SK-N-SH (cell line): ENCODE measurements at regions not wholly inside any gene's neighbourhood (a gene's known extent, or its start where the extent isn't known, plus 50 kb on each side); places are given as distances from the start of the nearest gene placed in this dataset.

ENCODE experiments used
- CTCF ChIA-PET: fragments of 300-600, 350-600 bp; formaldehyde crosslinking; extraction: SDS; loops from one replicate; lab custom pipeline; 2021; lab: Yijun Ruan, JAX
- POLR2A ChIA-PET: fragments of 350-600 bp; sonication (Branson Sonifier 250); formaldehyde crosslinking; extraction: SDS; loops from one replicate; lab custom pipeline; 2020; ENCODE audit warnings: antibody characterized with exemption, inconsistent platforms; lab: Yijun Ruan, JAX
- DNase-seq: peaks from one replicate; pipeline ENCODE4 v3.0.0; 2012
- H2AFZ ChIP-seq: fragments of 200-600 bp; sonication (generic); 2 replicates; pipeline ENCODE4 v1.8.1; 2016; ENCODE audit warnings: antibody characterized with exemption, mild to moderate bottlenecking, low read depth
- H3F3A ChIP-seq: fragments of 200-600 bp; sonication (generic); replicated peaks from 2 replicates; pipeline ENCODE3; 2016; ENCODE audit warnings: antibody characterized with exemption, mild to moderate bottlenecking; ENCODE audit not compliant: insufficient read depth
- H3K27ac ChIP-seq, 2 experiments: fragments of 200-500 bp in 1 of 2; fragments of 200-600 bp in 1 of 2; sonication (Bioruptor generic) in 1 of 2; sonication (generic), shearing (Covaris generic) in 1 of 2; 2 replicates each; pipeline versions ENCODE4 v1.5.1 to v1.6.1; 2014 to 2016; ENCODE audit warnings: low read depth in 2 of 2, inconsistent platforms in 1 of 2, low read length in 1 of 2, mild to moderate bottlenecking in 1 of 2, mixed read lengths in 1 of 2
- H3K27me3 ChIP-seq: fragments of 200-600 bp; sonication (generic), shearing (Covaris generic); 2 replicates; pipeline ENCODE4 v1.6.1; 2016; ENCODE audit warnings: mixed run types; ENCODE audit not compliant: insufficient read depth
- H3K36me3 ChIP-seq, 2 experiments: fragments of 200-500 bp in 1 of 2; fragments of 200-600 bp in 1 of 2; sonication (Bioruptor generic) in 1 of 2; sonication (generic) in 1 of 2; replicated peaks in 1 of 2; 2 replicates each; pipeline versions ENCODE3 to v1.5.1; 2014 to 2016; ENCODE audit warnings: low read length in 1 of 2, mild to moderate bottlenecking in 1 of 2; ENCODE audit not compliant: insufficient read depth in 2 of 2, control insufficient read depth in 1 of 2
- H3K4me1 ChIP-seq, 2 experiments: fragments of 200-500 bp in 1 of 2; fragments of 200-600 bp in 1 of 2; sonication (Bioruptor generic) in 1 of 2; sonication (generic), shearing (Covaris generic) in 1 of 2; 2 replicates each; pipeline versions ENCODE4 v1.5.1 to v1.6.1; 2014 to 2016; ENCODE audit warnings: low read depth in 1 of 2, low read length in 1 of 2, mixed run types in 1 of 2; ENCODE audit not compliant: insufficient read depth in 2 of 2, control insufficient read depth in 1 of 2
- H3K4me2 ChIP-seq: fragments of 200-600 bp; sonication (generic), shearing (Covaris generic); 2 replicates; pipeline ENCODE4 v1.6.1; 2017; ENCODE audit warnings: mixed run types
- H3K4me3 ChIP-seq, 2 experiments: fragments of 200-500 bp in 1 of 2; fragments of 200-600 bp in 1 of 2; sonication (Bioruptor generic) in 1 of 2; sonication (generic), shearing (Covaris generic) in 1 of 2; 2 replicates each; pipeline versions ENCODE4 v1.5.1 to v1.8.1; 2014 to 2016; ENCODE audit warnings: low read depth in 2 of 2, inconsistent platforms in 1 of 2, low read length in 1 of 2, mild to moderate bottlenecking in 1 of 2, mixed read lengths in 1 of 2, moderate library complexity in 1 of 2
- H3K79me2 ChIP-seq: fragments of 200-600 bp; sonication (generic); 2 replicates; pipeline ENCODE4 v1.8.1; 2017; ENCODE audit warnings: mild to moderate bottlenecking; ENCODE audit not compliant: insufficient read depth
- H3K9ac ChIP-seq: fragments of 200-600 bp; sonication (generic); 2 replicates; pipeline ENCODE4 v1.6.1; 2017; ENCODE audit warnings: mixed run types
- H3K9me2 ChIP-seq: fragments of 200-600 bp; sonication (generic); 2 replicates; pipeline ENCODE4 v1.6.1; 2017; ENCODE audit warnings: mixed run types
- H3K9me3 ChIP-seq: fragments of 200-600 bp; sonication (generic); 2 replicates; pipeline ENCODE4 v1.6.1; 2017; ENCODE audit warnings: mixed run types, mild to moderate bottlenecking, moderate library complexity
- H4K20me1 ChIP-seq: fragments of 200-600 bp; sonication (generic); 2 replicates; pipeline ENCODE4 v1.6.1; 2017; ENCODE audit warnings: mild to moderate bottlenecking, mixed run types; ENCODE audit not compliant: insufficient read depth
- ELF1 ChIP-seq: IDR thresholded peaks from 2 replicates; pipeline ENCODE4 v1.4.0; 2012
- EZH2phosphoT487 ChIP-seq: fragments of 200-600 bp; sonication (generic); IDR thresholded peaks from 2 replicates; pipeline ENCODE4 v1.6.1; 2017; ENCODE audit warnings: low read depth, mixed run types, mild to moderate bottlenecking, antibody characterized with exemption, moderate library complexity, borderline replicate concordance
- FOSL2 ChIP-seq: IDR thresholded peaks from 2 replicates; pipeline ENCODE4 v1.4.0; 2012; ENCODE audit warnings: low read depth, mild to moderate bottlenecking, moderate library complexity, borderline replicate concordance
- FOXM1 ChIP-seq: IDR thresholded peaks from 2 replicates; pipeline ENCODE4 v1.4.0; 2012; ENCODE audit warnings: low read depth, mild to moderate bottlenecking
- NRF1 ChIP-seq: IDR thresholded peaks from 2 replicates; pipeline ENCODE4 v1.6.1; 2012; ENCODE audit warnings: low read depth, mild to moderate bottlenecking, low read length
- RAD21 ChIP-seq: IDR thresholded peaks from 2 replicates; pipeline ENCODE4 v1.6.1; 2012; ENCODE audit warnings: mild to moderate bottlenecking, low read length
- RXRA ChIP-seq: IDR thresholded peaks from 2 replicates; pipeline ENCODE4 v1.4.0; 2012; ENCODE audit warnings: low read depth, mild to moderate bottlenecking, borderline replicate concordance
- SIN3A ChIP-seq: IDR thresholded peaks from 2 replicates; pipeline ENCODE4 v1.6.1; 2012; ENCODE audit warnings: low read depth, mild to moderate bottlenecking, low read length, moderate library complexity, borderline replicate concordance
- TAF1 ChIP-seq: IDR thresholded peaks from 2 replicates; pipeline ENCODE4 v1.6.1; 2012; ENCODE audit warnings: low read depth, mild to moderate bottlenecking, low read length, moderate library complexity, borderline replicate concordance
- TCF12 ChIP-seq: IDR thresholded peaks from 2 replicates; pipeline ENCODE4 v1.4.0; 2012
- WGBS: methylation state at CpG from one replicate; pipeline ENCODE4 v1.1.6; 2017; ENCODE audit warnings: low lambda C conversion rate; 5-methylcytosine and 5-hydroxymethylcytosine counted together
- TF ChIP-seq, protein P1 (sequence below): fragments of 150-350 bp; IDR thresholded peaks from 2 replicates; pipeline ENCODE4 v1.6.1; 2016; ENCODE audit warnings: mild to moderate bottlenecking, low read depth, low read length
- TF ChIP-seq, protein P2 (sequence below): fragments of 150-350 bp; IDR thresholded peaks from 2 replicates; pipeline ENCODE4 v1.6.1; 2017; ENCODE audit warnings: antibody characterized with exemption, low read length, low read depth, borderline replicate concordance
- TF ChIP-seq, protein P3 (sequence below): IDR thresholded peaks from 2 replicates; pipeline ENCODE4 v1.4.0; 2012; ENCODE audit warnings: low read depth
- TF ChIP-seq, protein P4 (sequence below): IDR thresholded peaks from 2 replicates; pipeline ENCODE4 v1.6.1; 2012; ENCODE audit warnings: mild to moderate bottlenecking, low read depth, low read length, moderate library complexity

DNA sequence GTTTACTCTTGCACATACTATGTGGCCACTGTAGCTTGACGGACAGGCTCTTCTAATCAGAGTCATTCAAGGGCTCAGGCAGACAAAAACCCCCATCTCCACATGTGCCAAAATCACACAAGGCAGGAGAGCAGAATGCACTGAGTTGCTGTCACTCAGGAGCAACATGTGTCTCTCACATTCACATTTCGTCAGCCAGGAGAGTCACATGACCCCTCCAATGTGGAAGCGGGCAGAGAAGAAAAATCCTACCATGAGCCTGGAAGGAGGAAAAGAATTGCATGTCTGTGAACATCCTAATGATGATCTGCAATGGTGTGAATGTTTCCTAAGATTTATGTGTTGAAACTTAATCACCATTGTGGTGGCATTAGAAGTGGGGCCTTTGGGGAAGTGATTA is 69.9 kb upstream of the MSX2 start:
- ChIA-PET CTCF (no interaction called here), POLR2A (no interaction called here)
- H3K9me2 ChIP-seq, result no peaks in the 10 kb centered on the region
- H2AFZ ChIP-seq, result no peak overlapping the region
- DNase-seq, result no peak
- H3K4me1 ChIP-seq, result no peaks in the 10 kb centered on the region; a peak in 1 of 4 replicates
- H3K36me3 ChIP-seq, result no peaks in the 10 kb centered on the region
- H3K9me3 ChIP-seq, result no peaks in the 10 kb centered on the region
- no peak overlapping the region for H3K27ac ChIP-seq
- no peak overlapping the region for H3K9ac ChIP-seq
- H3K27me3 ChIP-seq, result no peaks in the 10 kb centered on the region
- no peak overlapping the region for H3K4me3 ChIP-seq
- no peaks in the 10 kb centered on the region for H4K20me1 ChIP-seq
- no peaks in the 10 kb centered on the region for H3K79me2 ChIP-seq
- H3K4me2 ChIP-seq, result no peak overlapping the region
- H3F3A ChIP-seq, result no peaks in the 10 kb centered on the region
- TF ChIP-seq TAF1 (no peak), NRF1 (no peak), FOXM1 (no peak), TCF12 (no peak), RXRA (no peak), EZH2phosphoT487 (no peak)
- TF ChIP-seq, all 33 proteins: peak for 0
- WGBS, result 65% methylated on average over 3 of the region's 3 CpGs

DNA sequence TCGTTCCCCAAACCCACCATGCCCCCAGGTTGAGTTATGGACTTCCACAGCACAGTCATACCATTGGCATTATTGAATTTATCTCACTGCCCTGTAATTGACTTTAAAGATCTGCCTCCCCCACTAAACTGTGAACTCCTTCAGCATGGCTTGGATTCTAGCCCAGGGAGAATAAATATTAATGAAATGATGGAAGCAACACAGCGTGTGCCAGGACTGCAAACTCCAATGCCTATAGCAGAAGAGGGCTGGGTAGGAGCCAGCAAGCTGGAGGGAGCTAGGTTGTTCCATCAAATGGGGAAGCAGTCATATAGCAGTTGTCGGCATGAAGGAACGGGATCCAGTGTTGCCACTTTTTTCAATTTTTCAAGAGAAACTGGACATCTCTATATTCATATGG is 69.0 kb upstream of the MSX2 start:
- DNase-seq, result no peak
- ChIA-PET CTCF (no interaction called here), POLR2A (no interaction called here)
- 44% methylated on average over 4 of the region's 4 CpGs for WGBS
- Histone ChIP-seq H4K20me1 (no peaks in the 10 kb centered on the region), H3F3A (no peaks in the 10 kb centered on the region), H3K4me1 (no peaks in the 10 kb centered on the region; a peak in 1 of 4 replicates), H3K27ac (no peak overlapping the region), H3K9me3 (no peaks in the 10 kb centered on the region), H3K9ac (no peak overlapping the region), H3K36me3 (no peaks in the 10 kb centered on the region), H3K4me2 (no peak overlapping the region), H3K9me2 (no peaks in the 10 kb centered on the region), H3K79me2 (no peaks in the 10 kb centered on the region), H3K4me3 (no peak overlapping the region), H2AFZ (no peak overlapping the region), H3K27me3 (no peaks in the 10 kb centered on the region)
- TF ChIP-seq RAD21, result no peak

DNA sequence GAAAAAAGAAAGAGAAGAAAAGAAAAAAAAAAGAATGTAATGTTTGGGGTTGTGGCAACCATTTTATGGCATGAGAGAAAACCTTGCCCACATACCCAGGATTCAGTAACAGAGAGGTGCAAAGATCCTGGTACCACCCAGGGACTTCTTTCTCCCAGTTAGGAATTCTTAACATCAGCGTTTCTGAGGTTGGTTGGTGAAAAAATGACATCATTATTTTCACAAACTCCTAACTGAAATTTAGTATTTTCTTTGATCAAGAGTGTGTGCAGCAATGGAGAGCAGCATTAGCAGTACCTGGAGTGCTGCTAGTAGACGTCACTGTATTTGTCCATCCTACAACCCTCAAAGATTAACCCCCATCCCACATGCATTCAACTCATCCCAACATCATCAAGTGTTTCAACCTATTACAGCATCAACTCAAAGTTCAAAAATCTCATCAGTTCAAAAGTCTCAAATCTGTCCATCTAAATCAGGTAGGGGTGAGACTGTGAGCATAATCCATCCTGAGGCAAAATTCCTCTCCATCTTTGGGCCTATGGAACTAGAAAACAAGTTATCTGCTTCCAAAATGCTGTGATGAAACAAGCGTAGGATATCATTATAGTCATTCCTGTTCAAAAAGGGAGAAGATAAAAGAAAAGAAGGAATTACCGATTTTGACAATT is 60.1 kb upstream of the MSX2 start:
- Histone ChIP-seq H3K9ac (no peak overlapping the region), H2AFZ (no peak overlapping the region), H3K27me3 (no peaks in the 10 kb centered on the region), H3K9me2 (no peaks in the 10 kb centered on the region), H3K36me3 (no peaks in the 10 kb centered on the region), H3K9me3 (no peaks in the 10 kb centered on the region), H3F3A (no peaks in the 10 kb centered on the region), H4K20me1 (no peaks in the 10 kb centered on the region), H3K4me3 (no peak overlapping the region), H3K4me1 (no peaks in the 10 kb centered on the region), H3K4me2 (no peak overlapping the region), H3K27ac (no peak overlapping the region), H3K79me2 (no peaks in the 10 kb centered on the region)
- POLR2A ChIA-PET, result no interaction called here
- WGBS, result 33% methylated on average over 4 of the region's 4 CpGs
- CTCF ChIA-PET, result no interaction called here
- no peak for DNase-seq
- TF ChIP-seq TAF1, result no peak
- TF ChIP-seq, protein P1, sequence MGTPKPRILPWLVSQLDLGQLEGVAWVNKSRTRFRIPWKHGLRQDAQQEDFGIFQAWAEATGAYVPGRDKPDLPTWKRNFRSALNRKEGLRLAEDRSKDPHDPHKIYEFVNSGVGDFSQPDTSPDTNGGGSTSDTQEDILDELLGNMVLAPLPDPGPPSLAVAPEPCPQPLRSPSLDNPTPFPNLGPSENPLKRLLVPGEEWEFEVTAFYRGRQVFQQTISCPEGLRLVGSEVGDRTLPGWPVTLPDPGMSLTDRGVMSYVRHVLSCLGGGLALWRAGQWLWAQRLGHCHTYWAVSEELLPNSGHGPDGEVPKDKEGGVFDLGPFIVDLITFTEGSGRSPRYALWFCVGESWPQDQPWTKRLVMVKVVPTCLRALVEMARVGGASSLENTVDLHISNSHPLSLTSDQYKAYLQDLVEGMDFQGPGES, result no peak
- TF ChIP-seq, protein P2, sequence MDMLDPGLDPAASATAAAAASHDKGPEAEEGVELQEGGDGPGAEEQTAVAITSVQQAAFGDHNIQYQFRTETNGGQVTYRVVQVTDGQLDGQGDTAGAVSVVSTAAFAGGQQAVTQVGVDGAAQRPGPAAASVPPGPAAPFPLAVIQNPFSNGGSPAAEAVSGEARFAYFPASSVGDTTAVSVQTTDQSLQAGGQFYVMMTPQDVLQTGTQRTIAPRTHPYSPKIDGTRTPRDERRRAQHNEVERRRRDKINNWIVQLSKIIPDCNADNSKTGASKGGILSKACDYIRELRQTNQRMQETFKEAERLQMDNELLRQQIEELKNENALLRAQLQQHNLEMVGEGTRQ, result no peak
- TF ChIP-seq ELF1, result no peak
- no peak for TF ChIP-seq NRF1
- no peak for TF ChIP-seq FOSL2
- TF ChIP-seq, protein P3, sequence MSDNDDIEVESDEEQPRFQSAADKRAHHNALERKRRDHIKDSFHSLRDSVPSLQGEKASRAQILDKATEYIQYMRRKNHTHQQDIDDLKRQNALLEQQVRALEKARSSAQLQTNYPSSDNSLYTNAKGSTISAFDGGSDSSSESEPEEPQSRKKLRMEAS, result no peak
- TF ChIP-seq, protein P4, sequence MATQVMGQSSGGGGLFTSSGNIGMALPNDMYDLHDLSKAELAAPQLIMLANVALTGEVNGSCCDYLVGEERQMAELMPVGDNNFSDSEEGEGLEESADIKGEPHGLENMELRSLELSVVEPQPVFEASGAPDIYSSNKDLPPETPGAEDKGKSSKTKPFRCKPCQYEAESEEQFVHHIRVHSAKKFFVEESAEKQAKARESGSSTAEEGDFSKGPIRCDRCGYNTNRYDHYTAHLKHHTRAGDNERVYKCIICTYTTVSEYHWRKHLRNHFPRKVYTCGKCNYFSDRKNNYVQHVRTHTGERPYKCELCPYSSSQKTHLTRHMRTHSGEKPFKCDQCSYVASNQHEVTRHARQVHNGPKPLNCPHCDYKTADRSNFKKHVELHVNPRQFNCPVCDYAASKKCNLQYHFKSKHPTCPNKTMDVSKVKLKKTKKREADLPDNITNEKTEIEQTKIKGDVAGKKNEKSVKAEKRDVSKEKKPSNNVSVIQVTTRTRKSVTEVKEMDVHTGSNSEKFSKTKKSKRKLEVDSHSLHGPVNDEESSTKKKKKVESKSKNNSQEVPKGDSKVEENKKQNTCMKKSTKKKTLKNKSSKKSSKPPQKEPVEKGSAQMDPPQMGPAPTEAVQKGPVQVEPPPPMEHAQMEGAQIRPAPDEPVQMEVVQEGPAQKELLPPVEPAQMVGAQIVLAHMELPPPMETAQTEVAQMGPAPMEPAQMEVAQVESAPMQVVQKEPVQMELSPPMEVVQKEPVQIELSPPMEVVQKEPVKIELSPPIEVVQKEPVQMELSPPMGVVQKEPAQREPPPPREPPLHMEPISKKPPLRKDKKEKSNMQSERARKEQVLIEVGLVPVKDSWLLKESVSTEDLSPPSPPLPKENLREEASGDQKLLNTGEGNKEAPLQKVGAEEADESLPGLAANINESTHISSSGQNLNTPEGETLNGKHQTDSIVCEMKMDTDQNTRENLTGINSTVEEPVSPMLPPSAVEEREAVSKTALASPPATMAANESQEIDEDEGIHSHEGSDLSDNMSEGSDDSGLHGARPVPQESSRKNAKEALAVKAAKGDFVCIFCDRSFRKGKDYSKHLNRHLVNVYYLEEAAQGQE, result no peak
- TF ChIP-seq SIN3A, result no peak
